ENCODE measurements at regions not wholly inside any gene's neighbourhood (a gene's known extent, or its start where the extent isn't known, plus 50 kb on each side); places are given as distances from the start of the nearest gene placed in this dataset.

DNA sequence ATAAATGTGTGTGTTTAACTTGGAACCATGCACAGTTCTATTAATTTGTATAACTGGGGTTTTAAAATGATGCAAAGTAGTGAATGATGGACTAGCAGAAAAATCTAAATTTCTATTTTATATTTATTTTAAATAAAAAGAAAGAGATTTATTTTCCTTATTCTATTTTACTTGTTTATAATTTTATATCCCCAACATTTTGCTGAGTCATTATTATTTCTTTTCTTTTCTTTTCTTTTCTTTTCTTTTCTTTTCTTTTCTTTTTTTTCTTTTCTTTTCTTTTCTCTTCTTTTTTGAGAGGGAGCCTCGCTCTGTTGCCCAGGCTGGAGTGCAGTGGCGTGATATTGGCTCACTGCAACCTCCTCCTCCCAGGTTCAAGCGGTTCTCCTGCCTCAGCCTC is 395.0 kb upstream of the NCAM2 start:
- Histone ChIP-seq H3K23ac (ENCODE audit: low read depth, low read length, poor library complexity) (no peak overlapping the region), H4K8ac (ENCODE audit: low read depth, low read length) (no peak overlapping the region), H3K36me3 (replicated peaks in 1 of 2; ENCODE audit: control insufficient read depth in 2 of 2, insufficient read depth in 2 of 2, low read length in 2 of 2) (no peaks in the 10 kb centered on the region), H3K9ac (ENCODE audit: low read depth, low read length, poor library complexity) (no peak overlapping the region), H2AK5ac (ENCODE audit: low read depth, low read length) (no peak overlapping the region), H3K79me1 (ENCODE audit: low read depth, low read length) (no peaks in the 10 kb centered on the region), H2BK15ac (ENCODE audit: low read length) (no peak overlapping the region), H3K27me3 (ENCODE audit: control insufficient read depth in 3 of 3, insufficient read depth in 3 of 3, low read depth in 1 of 3, low read length in 3 of 3) (no peaks in the 10 kb centered on the region), H3K4ac (ENCODE audit: low read length) (no peak overlapping the region), H2BK12ac (ENCODE audit: low read length) (no peak overlapping the region), H3K9me3 (replicated peaks in 1 of 2; ENCODE audit: control insufficient read depth in 2 of 2, insufficient read depth in 1 of 2, low read depth in 1 of 2, low read length in 2 of 2) (peaks cover 0 to 4% of the 10 kb centered on the region in 2 donors), H3K27ac (replicated peaks; ENCODE audit: low read length) (no peak overlapping the region), H3K18ac (ENCODE audit: low read length) (no peak overlapping the region), H3K4me1 (ENCODE audit: control insufficient read depth in 2 of 2, insufficient read depth in 1 of 2, low read depth in 1 of 2, low read length in 2 of 2) (no peaks in the 10 kb centered on the region), H4K91ac (ENCODE audit: low read depth, low read length, poor library complexity) (no peak overlapping the region), H2AFZ (ENCODE audit: low read length) (no peak overlapping the region), H2BK120ac (ENCODE audit: low read depth, low read length) (no peak overlapping the region), H3K4me3 (ENCODE audit: low read length in 2 of 2) (no peak overlapping the region), H3K4me2 (ENCODE audit: insufficient read depth, low read length, poor library complexity, severe bottlenecking) (no peak overlapping the region), H3K14ac (ENCODE audit: low read length) (no peak overlapping the region), H2BK5ac (ENCODE audit: low read length) (no peak overlapping the region)
- no peak for DNase-seq (ENCODE audit: low spot score)
- no CpG with 5 or more reads among the region's 3 CpGs for WGBS, 2 donors (ENCODE audit: extremely low coverage in 2 of 2, insufficient read length in 2 of 2, insufficient replicate concordance in 1 of 2)

DNA sequence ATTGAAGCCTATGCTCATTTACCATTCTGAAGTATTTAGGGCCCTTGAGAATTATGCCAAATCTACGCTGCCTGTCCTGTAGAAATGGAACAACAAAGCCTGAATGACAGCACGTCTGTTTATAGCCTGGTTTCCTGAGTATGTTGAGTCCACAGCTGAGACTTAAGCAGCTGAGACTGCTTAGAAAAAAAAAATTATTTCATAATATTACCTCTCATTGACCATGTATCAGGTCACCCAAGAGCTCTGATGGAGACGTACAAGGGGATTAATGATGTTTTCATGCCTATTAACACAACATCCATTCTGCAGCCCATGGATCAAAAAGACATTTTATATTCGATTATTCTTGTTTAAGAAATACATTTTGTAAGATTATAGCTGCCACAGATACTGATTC is 387.2 kb upstream of the NCAM2 start:
- WGBS, 2 donors (ENCODE audit: extremely low coverage in 2 of 2, insufficient read length in 2 of 2, insufficient replicate concordance in 1 of 2): no CpG with 5 or more reads among the region's 4 CpGs
- Histone ChIP-seq H2BK15ac (ENCODE audit: low read length) (no peak overlapping the region), H3K27ac (replicated peaks; ENCODE audit: low read length) (no peak overlapping the region), H2AFZ (ENCODE audit: low read length) (no peak overlapping the region), H3K9me3 (replicated peaks in 1 of 2; ENCODE audit: control insufficient read depth in 2 of 2, insufficient read depth in 1 of 2, low read depth in 1 of 2, low read length in 2 of 2) (peaks cover 0 to 2% of the 10 kb centered on the region in 2 donors), H3K9ac (ENCODE audit: low read depth, low read length, poor library complexity) (no peak overlapping the region), H2BK5ac (ENCODE audit: low read length) (no peak overlapping the region), H3K79me1 (ENCODE audit: low read depth, low read length) (no peaks in the 10 kb centered on the region), H2BK120ac (ENCODE audit: low read depth, low read length) (no peak overlapping the region), H3K4me1 (ENCODE audit: control insufficient read depth in 2 of 2, insufficient read depth in 1 of 2, low read depth in 1 of 2, low read length in 2 of 2) (no peaks in the 10 kb centered on the region), H2BK12ac (ENCODE audit: low read length) (no peak overlapping the region), H4K91ac (ENCODE audit: low read depth, low read length, poor library complexity) (no peak overlapping the region), H3K27me3 (ENCODE audit: control insufficient read depth in 3 of 3, insufficient read depth in 3 of 3, low read depth in 1 of 3, low read length in 3 of 3) (no peaks in the 10 kb centered on the region), H3K14ac (ENCODE audit: low read length) (no peak overlapping the region), H2AK5ac (ENCODE audit: low read depth, low read length) (no peak overlapping the region), H3K4me3 (ENCODE audit: low read length in 2 of 2) (no peak overlapping the region), H3K23ac (ENCODE audit: low read depth, low read length, poor library complexity) (no peak overlapping the region), H3K36me3 (replicated peaks in 1 of 2; ENCODE audit: control insufficient read depth in 2 of 2, insufficient read depth in 2 of 2, low read length in 2 of 2) (no peaks in the 10 kb centered on the region), H3K4me2 (ENCODE audit: insufficient read depth, low read length, poor library complexity, severe bottlenecking) (no peak overlapping the region), H3K4ac (ENCODE audit: low read length) (no peak overlapping the region), H3K18ac (ENCODE audit: low read length) (no peak overlapping the region), H4K8ac (ENCODE audit: low read depth, low read length) (no peak overlapping the region)
- no peak for DNase-seq (ENCODE audit: low spot score)

GRCh38 chr21:20613654-20614053 is 384.6 kb upstream of the NCAM2 start:
- Histone ChIP-seq H3K4me3 (ENCODE audit: low read length in 2 of 2) (no peak overlapping the region), H2AK5ac (ENCODE audit: low read depth, low read length) (no peak overlapping the region), H3K27ac (replicated peaks; ENCODE audit: low read length) (no peak overlapping the region), H3K79me1 (ENCODE audit: low read depth, low read length) (no peaks in the 10 kb centered on the region), H3K9me3 (replicated peaks in 1 of 2; ENCODE audit: control insufficient read depth in 2 of 2, insufficient read depth in 1 of 2, low read depth in 1 of 2, low read length in 2 of 2) (no peaks in the 10 kb centered on the region), H3K23ac (ENCODE audit: low read depth, low read length, poor library complexity) (no peak overlapping the region), H3K4me1 (ENCODE audit: control insufficient read depth in 2 of 2, insufficient read depth in 1 of 2, low read depth in 1 of 2, low read length in 2 of 2) (peaks cover 0 to 3% of the 10 kb centered on the region in 2 donors), H2BK120ac (ENCODE audit: low read depth, low read length) (no peak overlapping the region), H3K27me3 (ENCODE audit: control insufficient read depth in 3 of 3, insufficient read depth in 3 of 3, low read depth in 1 of 3, low read length in 3 of 3) (no peaks in the 10 kb centered on the region), H3K18ac (ENCODE audit: low read length) (no peak overlapping the region), H4K91ac (ENCODE audit: low read depth, low read length, poor library complexity) (no peak overlapping the region), H2BK12ac (ENCODE audit: low read length) (no peak overlapping the region), H2BK15ac (ENCODE audit: low read length) (no peak overlapping the region), H3K14ac (ENCODE audit: low read length) (no peak overlapping the region), H2BK5ac (ENCODE audit: low read length) (no peak overlapping the region), H2AFZ (ENCODE audit: low read length) (peak overlapping the region; percentile 73), H3K9ac (ENCODE audit: low read depth, low read length, poor library complexity) (no peak overlapping the region), H3K36me3 (replicated peaks in 1 of 2; ENCODE audit: control insufficient read depth in 2 of 2, insufficient read depth in 2 of 2, low read length in 2 of 2) (no peaks in the 10 kb centered on the region), H3K4me2 (ENCODE audit: insufficient read depth, low read length, poor library complexity, severe bottlenecking) (no peak overlapping the region), H4K8ac (ENCODE audit: low read depth, low read length) (no peak overlapping the region), H3K4ac (ENCODE audit: low read length) (no peak overlapping the region)
- no CpG with 5 or more reads among the region's 2 CpGs for WGBS, 2 donors (ENCODE audit: extremely low coverage in 2 of 2, insufficient read length in 2 of 2, insufficient replicate concordance in 1 of 2)
- no peak for DNase-seq (ENCODE audit: low spot score)

- H3K4me3 ChIP-seq (ENCODE audit: low read length in 2 of 2): no peak overlapping the region
Observed at GRCh38 chr21:20617130-20617529, 381.1 kb upstream of the NCAM2 start.

More at GRCh38 chr21:20617130-20617529, 381.1 kb upstream of the NCAM2 start:
- whole genome bisulfite sequencing, 2 donors (ENCODE audit: extremely low coverage in 2 of 2, insufficient read length in 2 of 2, insufficient replicate concordance in 1 of 2): no CpG with 5 or more reads among the region's 6 CpGs
- Histone ChIP-seq H3K23ac (ENCODE audit: low read depth, low read length, poor library complexity) (no peak overlapping the region), H3K4me1 (ENCODE audit: control insufficient read depth in 2 of 2, insufficient read depth in 1 of 2, low read depth in 1 of 2, low read length in 2 of 2) (peaks cover 0 to 3% of the 10 kb centered on the region in 2 donors), H3K79me1 (ENCODE audit: low read depth, low read length) (no peaks in the 10 kb centered on the region), H2BK5ac (ENCODE audit: low read length) (no peak overlapping the region), H3K36me3 (replicated peaks in 1 of 2; ENCODE audit: control insufficient read depth in 2 of 2, insufficient read depth in 2 of 2, low read length in 2 of 2) (no peaks in the 10 kb centered on the region), H3K4ac (ENCODE audit: low read length) (no peak overlapping the region), H3K27ac (replicated peaks; ENCODE audit: low read length) (no peak overlapping the region), H2AK5ac (ENCODE audit: low read depth, low read length) (no peak overlapping the region), H3K4me2 (ENCODE audit: insufficient read depth, low read length, poor library complexity, severe bottlenecking) (no peak overlapping the region), H4K91ac (ENCODE audit: low read depth, low read length, poor library complexity) (no peak overlapping the region), H3K14ac (ENCODE audit: low read length) (no peak overlapping the region), H2AFZ (ENCODE audit: low read length) (no peak overlapping the region), H2BK12ac (ENCODE audit: low read length) (no peak overlapping the region), H4K8ac (ENCODE audit: low read depth, low read length) (no peak overlapping the region), H3K9ac (ENCODE audit: low read depth, low read length, poor library complexity) (no peak overlapping the region), H3K18ac (ENCODE audit: low read length) (no peak overlapping the region), H3K27me3 (ENCODE audit: control insufficient read depth in 3 of 3, insufficient read depth in 3 of 3, low read depth in 1 of 3, low read length in 3 of 3) (no peaks in the 10 kb centered on the region), H2BK120ac (ENCODE audit: low read depth, low read length) (no peak overlapping the region), H3K9me3 (replicated peaks in 1 of 2; ENCODE audit: control insufficient read depth in 2 of 2, insufficient read depth in 1 of 2, low read depth in 1 of 2, low read length in 2 of 2) (no peaks in the 10 kb centered on the region), H2BK15ac (ENCODE audit: low read length) (no peak overlapping the region)
- peak; percentile 0 for DNase-seq (ENCODE audit: low spot score)

All from neuronal stem cell (in vitro differentiated cells).